Large intestine (tissue), 3 donors: ENCODE measurements at regions not wholly inside any gene's neighbourhood (a gene's known extent, or its start where the extent isn't known, plus 50 kb on each side); places are given as distances from the start of the nearest gene placed in this dataset.
"Not testable (repeated sequence)": the region's sequence is repeated elsewhere in the genome, so short reads cannot be mapped to it uniquely, and the experiment has no call there.

ENCODE experiments used
- DNase-seq, 2 donors: peaks; one replicate each; pipeline versions ENCODE4 v3.0.0 to v3.0.0-alpha.2; 2013
- H3K27ac ChIP-seq: one replicate; pipeline ENCODE4 v1.5.1; 2013; ENCODE audit warnings: low read length
- H3K27me3 ChIP-seq: 2 replicates; pipeline ENCODE4 v1.6.1; 2013; ENCODE audit warnings: low read length; ENCODE audit not compliant: control insufficient read depth, insufficient read depth
- H3K36me3 ChIP-seq: 2 replicates; pipeline ENCODE4 v1.6.1; 2013; ENCODE audit warnings: low read length; ENCODE audit not compliant: control insufficient read depth, insufficient read depth
- H3K4me1 ChIP-seq: one replicate; pipeline ENCODE4 v1.6.1; 2013; ENCODE audit warnings: low read length; ENCODE audit not compliant: control insufficient read depth, insufficient read depth
- H3K4me3 ChIP-seq: one replicate; pipeline ENCODE4 v1.5.1; 2013; ENCODE audit warnings: low read length
- H3K9me3 ChIP-seq: one replicate; pipeline ENCODE4 v1.6.1; 2013; ENCODE audit warnings: mild to moderate bottlenecking, low read depth, low read length, moderate library complexity; ENCODE audit not compliant: control insufficient read depth
- WGBS: methylation state at CpG from one replicate; pipeline ENCODE4 v1.1.5; 2013; ENCODE audit warnings: low lambda C conversion rate; ENCODE audit not compliant: insufficient coverage; 5-methylcytosine and 5-hydroxymethylcytosine counted together

DNA sequence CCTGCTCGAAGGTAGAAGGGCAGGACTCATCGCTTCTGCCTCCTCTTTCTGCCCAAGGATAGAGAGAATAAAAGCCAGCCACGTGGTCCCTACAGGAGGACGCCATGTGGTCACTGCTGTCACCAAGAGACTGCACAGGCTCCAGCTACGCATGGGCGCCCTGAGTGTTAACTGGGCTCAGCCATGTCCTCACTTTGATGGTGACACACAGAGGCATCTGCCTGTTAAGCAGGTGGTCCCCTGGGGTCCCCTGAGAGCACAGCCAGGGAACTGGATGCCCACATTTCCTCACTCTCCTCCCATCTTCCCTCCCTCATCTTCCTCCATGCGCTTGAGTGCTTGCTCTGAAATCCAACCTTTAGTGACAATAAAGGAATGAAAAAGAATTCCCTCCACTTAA, 152.6 kb downstream of the LAT start:
- not testable (repeated sequence) for H3K27ac ChIP-seq, H3K36me3 ChIP-seq, H3K4me1 ChIP-seq, H3K4me3 ChIP-seq, H3K9me3 ChIP-seq, H3K27me3 ChIP-seq, DNase-seq
- WGBS, result no CpG with 5 or more reads among the region's 7 CpGs

DNA sequence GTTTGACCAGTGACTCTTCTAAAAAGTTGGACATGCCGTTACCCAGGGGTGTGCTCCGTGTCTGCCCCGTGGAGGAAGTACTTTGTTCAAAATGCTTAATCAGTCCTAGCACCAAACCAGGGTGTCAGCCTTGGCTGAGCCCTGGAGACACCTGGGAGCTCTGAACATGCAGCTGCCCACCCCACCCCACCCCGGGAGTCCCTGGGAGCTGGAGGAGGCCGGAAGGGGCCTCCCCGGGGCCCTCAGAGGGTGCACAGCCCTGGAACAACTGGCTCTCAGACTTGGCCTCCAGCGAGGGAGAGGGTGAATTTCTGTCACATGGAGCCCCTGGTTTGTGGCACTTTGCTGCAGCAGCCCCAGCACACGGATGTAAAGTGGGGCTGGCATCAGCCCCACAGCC, 152.1 kb downstream of the LAT start:
- H3K4me1 ChIP-seq, H3K9me3 ChIP-seq, H3K27me3 ChIP-seq, H3K36me3 ChIP-seq, DNase-seq, H3K27ac ChIP-seq, H3K4me3 ChIP-seq: not testable (repeated sequence)
- no CpG with 5 or more reads among the region's 8 CpGs for WGBS

DNA sequence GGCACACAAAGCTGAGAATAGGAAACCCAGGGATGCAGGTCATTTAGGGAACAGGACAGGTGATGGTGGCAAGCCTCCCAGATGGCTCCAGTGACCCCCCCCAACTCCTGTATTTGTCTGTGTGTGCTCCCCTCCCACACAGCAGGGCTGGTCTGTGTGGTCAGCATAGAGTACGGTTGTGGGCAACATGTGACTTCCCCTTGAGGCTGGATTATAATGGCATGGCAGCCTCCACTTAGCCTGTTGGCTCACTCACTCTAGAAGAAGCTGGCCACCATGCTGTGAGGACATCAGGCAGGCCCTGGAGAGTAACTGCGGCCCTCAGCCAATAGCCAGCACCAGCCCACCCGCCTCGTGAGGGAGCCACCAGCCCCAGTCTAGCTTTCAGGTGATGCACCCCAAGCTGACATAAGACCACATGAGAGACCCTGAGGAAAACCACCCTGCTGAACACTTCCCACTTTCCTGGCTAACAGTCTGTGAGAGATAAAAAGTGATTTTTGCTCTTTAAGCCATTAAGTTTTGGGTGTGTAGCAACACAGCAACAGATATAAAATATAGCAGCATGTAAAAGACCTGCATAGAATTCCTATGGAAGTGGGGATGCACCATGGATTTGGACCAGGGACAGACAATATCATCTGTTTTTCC, 151.3 kb downstream of the LAT start:
- H3K27me3 ChIP-seq, DNase-seq, H3K9me3 ChIP-seq, H3K36me3 ChIP-seq, H3K4me1 ChIP-seq, H3K27ac ChIP-seq, H3K4me3 ChIP-seq: not testable (repeated sequence)
- WGBS, result no CpG with 5 or more reads among the region's 4 CpGs

DNA sequence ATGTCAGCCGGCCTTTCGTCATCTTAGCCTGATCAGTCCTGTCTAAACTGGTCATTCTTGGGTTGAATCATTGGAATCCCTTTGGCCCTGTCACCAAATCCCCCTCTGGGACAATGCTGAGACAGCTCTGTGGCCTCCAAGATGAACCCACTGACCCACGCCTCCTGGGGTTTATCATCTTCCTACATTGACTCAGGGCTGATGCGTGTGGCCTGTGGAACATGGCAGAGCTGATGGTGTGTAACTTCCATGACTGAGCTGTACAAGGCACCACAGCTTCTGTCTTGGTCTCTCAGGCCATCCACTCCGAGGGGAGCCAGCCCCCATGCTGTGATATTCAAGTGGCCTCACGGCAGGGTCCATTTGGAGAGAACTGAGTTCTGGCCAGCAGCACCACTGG, 150.2 kb downstream of the LAT start:
- not testable (repeated sequence) for H3K27me3 ChIP-seq, H3K9me3 ChIP-seq, H3K36me3 ChIP-seq, H3K27ac ChIP-seq, H3K4me3 ChIP-seq, H3K4me1 ChIP-seq, DNase-seq
- no CpG with 5 or more reads among the region's 6 CpGs for WGBS

DNA sequence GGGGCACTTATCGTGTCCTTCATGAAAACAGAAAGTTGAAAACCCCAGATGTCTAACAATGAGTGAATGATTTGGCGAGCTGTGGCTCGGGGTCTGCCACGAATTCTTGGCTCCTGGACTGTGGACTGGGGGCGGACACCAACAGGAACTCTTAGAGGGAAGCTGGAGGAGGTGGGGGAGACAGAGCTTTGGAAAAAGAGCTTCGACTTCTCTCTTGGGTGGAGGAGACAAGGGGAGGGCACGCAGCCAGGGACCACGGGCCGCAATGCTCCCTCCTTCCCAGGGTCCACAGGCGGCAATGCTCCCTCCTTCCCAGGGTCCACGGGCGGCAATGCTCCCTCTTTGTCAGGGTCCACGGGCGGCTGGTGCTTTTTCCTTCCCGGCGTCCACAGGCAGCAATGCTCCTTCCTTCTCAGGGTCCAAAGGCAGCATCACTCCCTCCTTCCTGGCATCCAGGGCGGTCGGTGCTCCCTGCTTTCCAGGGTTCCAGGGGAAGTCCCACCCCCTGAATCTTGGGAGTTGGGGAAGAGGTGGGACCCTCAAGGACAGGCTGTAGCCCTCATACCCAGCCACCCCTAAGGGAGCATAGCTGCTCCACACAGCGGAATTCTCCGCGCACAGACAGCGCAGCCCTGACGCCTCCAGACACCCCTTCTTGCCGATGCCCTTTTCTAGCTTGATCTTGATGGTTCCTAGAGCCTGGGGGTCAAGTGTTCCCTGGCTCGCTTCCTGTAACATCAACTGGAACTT, 149.0 kb downstream of the LAT start:
- H3K27me3 ChIP-seq, H3K27ac ChIP-seq, H3K4me3 ChIP-seq, DNase-seq, H3K9me3 ChIP-seq, H3K4me1 ChIP-seq, H3K36me3 ChIP-seq: not testable (repeated sequence)
- WGBS, result no CpG with 5 or more reads among the region's 25 CpGs

DNA sequence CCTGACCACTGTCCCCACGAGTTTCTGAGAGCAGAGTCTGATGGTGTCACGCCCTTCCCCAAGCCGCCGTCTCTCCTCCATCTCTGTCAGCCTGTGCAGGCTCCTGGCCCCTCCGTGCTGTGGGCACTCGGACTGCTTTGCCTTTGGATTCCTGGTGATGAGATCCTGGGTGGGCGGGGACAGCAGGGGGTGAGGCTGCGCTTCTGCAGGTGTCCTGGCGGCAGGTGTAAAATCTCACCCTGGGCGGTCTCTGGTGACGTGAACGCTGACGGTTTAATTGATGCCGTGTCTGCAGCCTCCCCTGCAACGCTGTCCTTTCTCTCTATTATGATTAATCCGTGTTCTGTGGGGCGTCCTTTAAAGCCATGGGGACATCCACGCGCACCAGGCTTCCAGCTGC, 148.0 kb downstream of the LAT start:
- no CpG with 5 or more reads among the region's 19 CpGs for WGBS
- not testable (repeated sequence) for H3K36me3 ChIP-seq, DNase-seq, H3K9me3 ChIP-seq, H3K27me3 ChIP-seq, H3K4me1 ChIP-seq, H3K27ac ChIP-seq, H3K4me3 ChIP-seq

DNA sequence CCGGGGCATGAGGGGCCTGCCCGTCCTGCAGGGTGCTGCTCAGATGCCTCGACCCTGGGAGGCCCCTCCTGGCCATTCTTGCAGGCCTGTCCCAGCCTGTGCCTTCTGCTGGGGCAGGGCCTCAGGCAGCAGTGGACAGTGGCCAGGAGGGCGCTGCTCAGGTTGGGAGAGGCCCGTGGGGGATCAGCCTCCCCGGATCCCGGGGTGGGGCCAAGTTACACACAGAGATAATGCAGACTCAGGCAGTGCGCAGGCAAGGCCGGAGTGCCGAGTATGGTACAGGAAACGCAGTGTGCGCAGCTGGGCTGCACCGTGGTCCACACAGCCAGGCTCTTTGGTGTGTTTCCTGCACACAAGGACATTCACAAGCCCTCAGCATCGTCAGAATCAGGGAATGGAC, 147.6 kb downstream of the LAT start:
- not testable (repeated sequence) for H3K4me3 ChIP-seq, H3K36me3 ChIP-seq, H3K4me1 ChIP-seq, H3K27me3 ChIP-seq, H3K27ac ChIP-seq, DNase-seq, H3K9me3 ChIP-seq
- WGBS, result no CpG with 5 or more reads among the region's 14 CpGs

DNA sequence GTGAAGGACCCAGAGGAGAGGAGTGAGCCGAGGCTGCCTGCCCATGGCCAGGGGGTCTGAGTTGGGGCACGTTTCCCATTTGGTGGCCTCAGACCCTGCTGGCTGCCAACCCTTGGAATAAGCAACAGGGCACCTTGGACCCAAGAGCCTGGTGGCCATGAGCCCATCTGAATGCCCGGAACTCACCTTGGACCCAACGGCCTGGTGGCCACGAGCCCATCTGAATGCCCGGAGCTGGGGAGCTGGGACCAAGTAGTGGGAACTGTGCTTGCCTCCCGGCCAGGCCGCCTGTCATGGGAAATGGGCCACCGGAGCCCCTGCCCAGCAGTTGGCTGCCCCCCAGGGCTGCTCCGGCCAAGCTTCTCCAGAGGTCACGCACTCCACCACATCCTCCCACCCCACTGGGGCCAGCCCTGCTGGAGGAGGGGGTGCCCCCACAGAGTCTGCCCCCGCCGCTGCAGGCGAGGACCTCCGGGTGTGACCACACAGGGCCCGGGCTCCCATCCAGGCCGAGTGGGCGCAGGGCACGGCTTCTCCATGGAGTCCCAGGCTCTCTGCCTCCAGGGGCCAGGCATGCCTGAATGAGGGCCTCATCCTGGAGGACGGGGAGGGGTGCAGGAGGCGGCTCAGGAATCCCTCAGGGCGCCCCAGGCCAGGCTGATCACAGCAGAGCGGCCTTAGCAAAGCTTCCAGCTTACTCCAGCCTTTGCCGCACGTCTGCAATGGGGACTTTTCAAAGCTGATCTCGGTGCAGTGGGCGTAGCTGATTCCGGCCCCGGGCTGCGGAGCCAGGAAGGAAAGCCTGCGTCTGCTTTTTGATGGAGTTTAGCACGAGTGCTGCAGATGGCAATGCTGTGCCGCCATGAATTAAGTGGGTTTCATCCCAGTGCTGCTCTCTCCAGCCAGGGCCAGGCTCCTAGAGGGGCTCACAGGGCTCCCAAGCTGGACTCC, 146.3 kb downstream of the LAT start:
- not testable (repeated sequence) for H3K36me3 ChIP-seq, H3K9me3 ChIP-seq, H3K4me3 ChIP-seq, H3K27ac ChIP-seq, H3K27me3 ChIP-seq, H3K4me1 ChIP-seq, DNase-seq
- no CpG with 5 or more reads among the region's 33 CpGs for WGBS

DNA sequence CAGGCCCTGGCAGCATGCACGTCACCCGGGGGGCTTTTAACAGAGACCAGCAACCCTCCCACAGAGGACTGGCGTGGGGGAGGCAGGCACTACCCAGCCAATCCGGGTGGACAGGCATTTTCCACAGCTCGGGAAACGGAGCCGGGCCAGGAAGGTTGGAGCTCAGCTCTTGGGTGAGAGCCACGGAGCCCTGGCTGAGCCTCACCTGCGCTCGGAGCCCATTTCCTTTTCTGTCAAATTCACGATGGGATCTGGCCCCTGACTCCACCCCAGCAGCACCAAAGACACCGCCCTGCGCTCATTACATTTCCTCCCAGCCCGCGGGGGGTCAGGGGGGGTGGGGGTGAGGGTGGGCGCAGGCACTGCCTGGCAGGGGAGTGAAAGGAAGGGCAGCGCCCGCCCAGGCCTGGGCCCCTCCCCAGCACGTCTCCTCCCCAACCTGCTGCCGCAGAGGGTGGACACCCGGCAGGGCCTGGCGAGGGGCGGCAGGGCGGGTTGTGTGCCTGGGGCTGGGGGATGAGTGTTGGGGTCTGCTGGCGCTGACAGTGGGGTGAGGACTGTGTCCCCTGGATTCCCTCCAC, 145.4 kb downstream of the LAT start:
- not testable (repeated sequence) for DNase-seq, H3K4me1 ChIP-seq, H3K27ac ChIP-seq, H3K27me3 ChIP-seq, H3K4me3 ChIP-seq, H3K9me3 ChIP-seq, H3K36me3 ChIP-seq
- WGBS, result no CpG with 5 or more reads among the region's 25 CpGs

DNA sequence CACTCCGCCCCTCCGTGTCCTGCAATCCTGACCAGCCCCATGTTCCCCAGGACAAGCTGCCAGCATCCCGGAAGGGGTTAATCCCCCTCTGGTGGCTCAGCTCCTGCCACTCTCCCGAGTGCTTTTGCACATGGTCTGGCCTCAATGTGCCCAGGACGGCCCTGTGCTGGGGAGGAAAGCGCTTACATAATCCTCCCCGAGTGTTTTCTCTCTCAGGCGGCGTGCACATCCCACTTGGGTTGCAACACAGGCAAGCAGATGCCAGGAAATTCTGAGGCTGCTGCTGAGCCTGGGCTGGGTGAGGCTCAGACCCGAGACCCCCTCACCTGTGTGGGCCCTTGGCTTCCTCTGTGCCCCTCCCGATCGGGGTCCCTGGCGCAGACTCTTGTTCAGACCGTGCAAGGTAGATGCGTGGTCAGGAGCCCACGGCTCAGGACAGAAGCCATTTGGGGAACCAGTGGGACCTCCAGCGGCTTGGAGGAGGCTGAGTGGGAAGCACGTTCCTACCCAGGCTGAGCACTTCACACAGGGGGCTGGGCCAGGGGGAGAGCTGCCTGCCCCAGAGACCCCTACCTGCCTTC, 144.7 kb downstream of the LAT start:
- no CpG with 5 or more reads among the region's 18 CpGs for WGBS
- not testable (repeated sequence) for DNase-seq, H3K4me3 ChIP-seq, H3K4me1 ChIP-seq, H3K27me3 ChIP-seq, H3K36me3 ChIP-seq, H3K9me3 ChIP-seq, H3K27ac ChIP-seq
